GM12875 (cell line): ENCODE measurements at regions not wholly inside any gene's neighbourhood (a gene's known extent, or its start where the extent isn't known, plus 50 kb on each side); places are given as distances from the start of the nearest gene placed in this dataset.

Experiments
- H3K4me3 ChIP-seq: one replicate; pipeline ENCODE4 v1.5.1; 2011; ENCODE audit warnings: low read depth, low read length, control low read depth
- CTCF ChIP-seq: IDR thresholded peaks from 2 replicates; pipeline ENCODE4 v1.5.1; 2011; ENCODE audit warnings: low read depth, mild to moderate bottlenecking, control low read depth, inconsistent platforms, low read length, moderate library complexity, borderline replicate concordance; ENCODE audit not compliant: insufficient read depth

- TF ChIP-seq CTCF, result no peak
- no peak overlapping the region for H3K4me3 ChIP-seq
Measured at GRCh38 chr10:4691776-4692175, 134.2 kb upstream of the AKR1E2 start.

- TF ChIP-seq CTCF, result no peak
- no peak overlapping the region for H3K4me3 ChIP-seq
Measured at GRCh38 chr10:4691301-4691700, 134.7 kb upstream of the AKR1E2 start.

GRCh38 chr10:4688601-4689000 is 137.4 kb upstream of the AKR1E2 start:
- TF ChIP-seq CTCF, result no peak

GRCh38 chr10:4688168-4688567 is 137.8 kb upstream of the AKR1E2 start:
- H3K4me3 ChIP-seq, result no peak overlapping the region
- no peak for TF ChIP-seq CTCF

More at GRCh38 chr10:4688601-4689000, 137.4 kb upstream of the AKR1E2 start:
- H3K4me3 ChIP-seq, result no peak overlapping the region

GRCh38 chr10:4687397-4687796 is 138.6 kb upstream of the AKR1E2 start:
- H3K4me3 ChIP-seq, result no peak overlapping the region
- TF ChIP-seq CTCF, result no peak

- TF ChIP-seq CTCF, result no peak
- H3K4me3 ChIP-seq, result no peak overlapping the region
Measured at GRCh38 chr10:4686644-4686996, 139.4 kb upstream of the AKR1E2 start.

- H3K4me3 ChIP-seq, result no peak overlapping the region
- no peak for TF ChIP-seq CTCF
Measured at GRCh38 chr10:4685904-4686643, 139.9 kb upstream of the AKR1E2 start.
